PC-3 (cell line): ENCODE measurements at regions not wholly inside any gene's neighbourhood (a gene's known extent, or its start where the extent isn't known, plus 50 kb on each side); places are given as distances from the start of the nearest gene placed in this dataset.

Experiments used
- ATAC-seq: fragments of 200-7000 bp; cut with Tn5 transposase; 2 replicates; pipeline ENCODE4 v1.9.1; 2020; ENCODE audit warnings: mild to moderate bottlenecking, moderate library complexity
- BruUV-seq: library from RNA; stranded (reverse); fragments of 400-500 nt; replicated peaks from 2 replicates; lab custom pipeline; 2021; lab: Mats Ljungman, UMichigan
- CTCF ChIA-PET: fragments of 300-600 bp; sonication (Branson Sonifier 250); formaldehyde crosslinking; loops from one replicate; lab custom pipeline; 2022; ENCODE audit warnings: antibody characterized with exemption; lab: Charles Lee
- POLR2A ChIA-PET: fragments of 300-600 bp; sonication (Branson Sonifier 250); formaldehyde crosslinking; loops from one replicate; lab custom pipeline; 2022; ENCODE audit warnings: antibody characterized with exemption; ENCODE audit not compliant: unreplicated experiment; lab: Charles Lee
- DNase-seq: peaks from one replicate; pipeline ENCODE4 v3.0.0-alpha.2; 2015
- H2AFZ ChIP-seq: fragments of 300-600 bp; sonication (generic); 2 replicates; pipeline ENCODE4 v1.6.0; 2016; ENCODE audit warnings: antibody characterized with exemption, low read length
- H3F3A ChIP-seq: fragments of 300-600 bp; sonication (generic); one replicate; pipeline ENCODE4 v1.6.0; 2017; ENCODE audit warnings: antibody characterized with exemption, low read length, control low read depth, mild to moderate bottlenecking; ENCODE audit not compliant: unreplicated experiment
- H3K27ac ChIP-seq: fragments of 300-600 bp; sonication (generic); 2 replicates; pipeline ENCODE4 v1.5.1; 2016; ENCODE audit warnings: mild to moderate bottlenecking, low read length
- H3K27me3 ChIP-seq: fragments of 300-600 bp; sonication (generic); 2 replicates; pipeline ENCODE4 v1.6.1; 2016; ENCODE audit warnings: low read length, mixed read lengths
- H3K36me3 ChIP-seq: fragments of 300-600 bp; sonication (generic); 2 replicates; pipeline ENCODE4 v1.6.1; 2016; ENCODE audit warnings: low read depth, mixed run types, low read length, mixed read lengths
- H3K4me1 ChIP-seq: fragments of 300-600 bp; sonication (generic); 2 replicates; pipeline ENCODE4 v1.5.1; 2016; ENCODE audit warnings: low read length; ENCODE audit not compliant: insufficient read depth
- H3K4me2 ChIP-seq: fragments of 300-600 bp; sonication (generic); 2 replicates; pipeline ENCODE4 v1.6.0; 2016; ENCODE audit warnings: low read length
- H3K4me3 ChIP-seq: fragments of 300-600 bp; sonication (generic); 2 replicates; pipeline ENCODE4 v1.5.1; 2016; ENCODE audit warnings: mild to moderate bottlenecking, low read length, mixed read lengths
- H3K79me2 ChIP-seq: fragments of 300-600 bp; sonication (generic); 2 replicates; pipeline ENCODE4 v1.6.1; 2017; ENCODE audit warnings: low read length, mixed read lengths
- H3K9ac ChIP-seq: fragments of 300-600 bp; sonication (generic); 2 replicates; pipeline ENCODE4 v1.6.0; 2016; ENCODE audit warnings: mild to moderate bottlenecking, low read length
- H3K9me2 ChIP-seq: fragments of 300-600 bp; sonication (generic); replicated peaks from 2 replicates; pipeline ENCODE4 v1.6.1; 2016; ENCODE audit warnings: mixed run types, low read length, mixed read lengths
- H3K9me3 ChIP-seq: fragments of 300-600 bp; sonication (generic); 2 replicates; pipeline ENCODE4 v1.6.1; 2016; ENCODE audit warnings: low read length, mixed read lengths
- H4K20me1 ChIP-seq: fragments of 300-600 bp; sonication (generic); 2 replicates; pipeline ENCODE4 v1.6.1; 2016; ENCODE audit warnings: low read length, mixed read lengths
- EZH2 ChIP-seq: fragments of 300-600 bp; sonication (generic); IDR thresholded peaks from one replicate; pipeline ENCODE4 v1.6.1; 2017; ENCODE audit warnings: antibody characterized with exemption, mild to moderate bottlenecking, low read length; ENCODE audit not compliant: unreplicated experiment
- EZH2phosphoT487 ChIP-seq: fragments of 300-600 bp; sonication (generic); IDR thresholded peaks from 2 replicates; pipeline ENCODE4 v1.6.1; 2018; ENCODE audit warnings: mild to moderate bottlenecking, antibody characterized with exemption, low read length, borderline replicate concordance
- intact Hi-C: fragments of 100-400 bp; cut with micrococcal nuclease; formaldehyde crosslinking; loops from 2 replicates; pipeline ENCODE4 v1.9.0; 2023
- TF ChIP-seq, protein P1 (sequence below): fragments of 300-600 bp; sonication (generic); conservative IDR thresholded peaks from 2 replicates; pipeline ENCODE4 v1.5.1; 2017; ENCODE audit warnings: antibody characterized with exemption, low read depth, mild to moderate bottlenecking, low read length

GRCh38 chr1:82870332-82870731, 1069.6 kb downstream of the ADGRL2 start:
- intact Hi-C loops, result no loop called here
- H2AFZ ChIP-seq, result no peak overlapping the region
- peaks cover 10% of the 10 kb centered on the region for H3K27me3 ChIP-seq
- no peak overlapping the region for H3K4me3 ChIP-seq
- no peak for DNase-seq
- no peaks in the 10 kb centered on the region for H3K9me2 ChIP-seq
- ChIA-PET CTCF (no interaction called here), POLR2A (no interaction called here)
- no peak overlapping the region for H3K27ac ChIP-seq
- H3K4me2 ChIP-seq, result no peak overlapping the region
- H3K79me2 ChIP-seq, result no peaks in the 10 kb centered on the region
- TF ChIP-seq EZH2 (no peak), EZH2phosphoT487 (no peak)
- TF ChIP-seq, protein P1, sequence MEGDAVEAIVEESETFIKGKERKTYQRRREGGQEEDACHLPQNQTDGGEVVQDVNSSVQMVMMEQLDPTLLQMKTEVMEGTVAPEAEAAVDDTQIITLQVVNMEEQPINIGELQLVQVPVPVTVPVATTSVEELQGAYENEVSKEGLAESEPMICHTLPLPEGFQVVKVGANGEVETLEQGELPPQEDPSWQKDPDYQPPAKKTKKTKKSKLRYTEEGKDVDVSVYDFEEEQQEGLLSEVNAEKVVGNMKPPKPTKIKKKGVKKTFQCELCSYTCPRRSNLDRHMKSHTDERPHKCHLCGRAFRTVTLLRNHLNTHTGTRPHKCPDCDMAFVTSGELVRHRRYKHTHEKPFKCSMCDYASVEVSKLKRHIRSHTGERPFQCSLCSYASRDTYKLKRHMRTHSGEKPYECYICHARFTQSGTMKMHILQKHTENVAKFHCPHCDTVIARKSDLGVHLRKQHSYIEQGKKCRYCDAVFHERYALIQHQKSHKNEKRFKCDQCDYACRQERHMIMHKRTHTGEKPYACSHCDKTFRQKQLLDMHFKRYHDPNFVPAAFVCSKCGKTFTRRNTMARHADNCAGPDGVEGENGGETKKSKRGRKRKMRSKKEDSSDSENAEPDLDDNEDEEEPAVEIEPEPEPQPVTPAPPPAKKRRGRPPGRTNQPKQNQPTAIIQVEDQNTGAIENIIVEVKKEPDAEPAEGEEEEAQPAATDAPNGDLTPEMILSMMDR, result no peak
- H4K20me1 ChIP-seq, result no peaks in the 10 kb centered on the region
- no peaks in the 10 kb centered on the region for H3K4me1 ChIP-seq
- H3K36me3 ChIP-seq, result no peaks in the 10 kb centered on the region
- ATAC-seq, result no peak
- no peak overlapping the region for H3K9ac ChIP-seq
- H3F3A ChIP-seq, result no peaks in the 10 kb centered on the region
- BruUV-seq, result no TSS peak
- no peaks in the 10 kb centered on the region for H3K9me3 ChIP-seq

- Histone ChIP-seq H3K4me3 (no peak overlapping the region), H3K79me2 (no peaks in the 10 kb centered on the region), H3K4me1 (no peaks in the 10 kb centered on the region), H3K4me2 (no peak overlapping the region), H3K9me2 (no peaks in the 10 kb centered on the region), H3K9me3 (no peaks in the 10 kb centered on the region), H3K9ac (no peak overlapping the region), H3K27me3 (peaks cover 7% of the 10 kb centered on the region), H3K36me3 (no peaks in the 10 kb centered on the region), H4K20me1 (no peaks in the 10 kb centered on the region), H3F3A (no peaks in the 10 kb centered on the region), H3K27ac (no peak overlapping the region), H2AFZ (no peak overlapping the region)
- no TSS peak for BruUV-seq
- DNase-seq (no peak), ATAC-seq (no peak)
- ChIA-PET CTCF (no interaction called here), POLR2A (no interaction called here)
- intact Hi-C loops, result no loop called here
- TF ChIP-seq EZH2, result no peak
- no peak for TF ChIP-seq EZH2phosphoT487
Measured at GRCh38 chr1:82867781-82868180, 1067.0 kb downstream of the ADGRL2 start.

- ChIA-PET CTCF (no interaction called here), POLR2A (no interaction called here)
- Histone ChIP-seq H3K9me2 (no peaks in the 10 kb centered on the region), H3F3A (no peaks in the 10 kb centered on the region), H3K9me3 (no peaks in the 10 kb centered on the region), H3K36me3 (no peaks in the 10 kb centered on the region), H3K4me1 (no peaks in the 10 kb centered on the region), H4K20me1 (no peaks in the 10 kb centered on the region), H3K4me3 (no peak overlapping the region), H3K9ac (no peak overlapping the region), H3K79me2 (no peaks in the 10 kb centered on the region), H3K27me3 (peaks cover 13% of the 10 kb centered on the region; the same call in 1 of the 2 replicates), H2AFZ (no peak overlapping the region), H3K4me2 (no peak overlapping the region), H3K27ac (no peak overlapping the region)
- ATAC-seq (no peak), DNase-seq (no peak)
- TF ChIP-seq EZH2, result no peak
- TF ChIP-seq EZH2phosphoT487, result no peak
- TF ChIP-seq, protein P1, result no peak
- no TSS peak for BruUV-seq
- intact Hi-C loops, result no loop called here
Measured at GRCh38 chr1:82861749-82862148, 1061.0 kb downstream of the ADGRL2 start.
